Hepatocyte (in vitro differentiated cells): ENCODE measurements at regions not wholly inside any gene's neighbourhood (a gene's known extent, or its start where the extent isn't known, plus 50 kb on each side); places are given as distances from the start of the nearest gene placed in this dataset.

ENCODE experiments used
- DNase-seq: peaks from one replicate; pipeline ENCODE4 v3.0.0-alpha.2; 2016; ENCODE audit warnings: low spot score
- H2AFZ ChIP-seq: fragments of 200-600 bp; sonication (generic); 2 replicates; pipeline ENCODE4 v1.6.0; 2016; ENCODE audit warnings: antibody characterized with exemption, mild to moderate bottlenecking
- H3K27ac ChIP-seq: fragments of 200-600 bp; sonication (generic); 2 replicates; pipeline ENCODE4 v1.5.1; 2016; ENCODE audit warnings: mild to moderate bottlenecking
- H3K27me3 ChIP-seq: fragments of 200-600 bp; sonication (generic); 2 replicates; pipeline ENCODE4 v1.6.1; 2016
- H3K36me3 ChIP-seq: fragments of 200-600 bp; sonication (generic); replicated peaks from 2 replicates; pipeline ENCODE4 v1.5.1; 2016; ENCODE audit warnings: low read depth; ENCODE audit not compliant: insufficient read depth
- H3K4me1 ChIP-seq: fragments of 200-600 bp; sonication (generic); 2 replicates; pipeline ENCODE4 v1.5.1; 2016; ENCODE audit warnings: mild to moderate bottlenecking, moderate library complexity; ENCODE audit not compliant: insufficient read depth
- H3K4me2 ChIP-seq: fragments of 200-600 bp; sonication (generic); 2 replicates; pipeline ENCODE4 v1.6.0; 2016
- H3K4me3 ChIP-seq: fragments of 200-600 bp; sonication (generic); 2 replicates; pipeline ENCODE4 v1.5.1; 2016; ENCODE audit warnings: mild to moderate bottlenecking
- H3K79me2 ChIP-seq: fragments of 200-600 bp; sonication (generic); 2 replicates; pipeline ENCODE4 v1.6.0; 2017; ENCODE audit warnings: mild to moderate bottlenecking
- H3K9me2 ChIP-seq: fragments of 200-600 bp; sonication (generic); replicated peaks from 2 replicates; pipeline ENCODE4 v1.6.0; 2017; ENCODE audit warnings: mild to moderate bottlenecking; ENCODE audit not compliant: insufficient read depth
- H3K9me3 ChIP-seq: fragments of 200-600 bp; sonication (generic); 2 replicates; pipeline ENCODE4 v1.5.1; 2016; ENCODE audit warnings: low read depth, mild to moderate bottlenecking
- H4K20me1 ChIP-seq: fragments of 200-600 bp; sonication (generic); 2 replicates; pipeline ENCODE4 v1.6.0; 2016; ENCODE audit warnings: mild to moderate bottlenecking; ENCODE audit not compliant: insufficient read depth, poor library complexity, severe bottlenecking
- EZH2 ChIP-seq: fragments of 200-600 bp; sonication (generic); IDR thresholded peaks from 2 replicates; pipeline ENCODE4 v1.6.1; 2016; ENCODE audit warnings: antibody characterized with exemption, mild to moderate bottlenecking, borderline replicate concordance
- EZH2phosphoT487 ChIP-seq: fragments of 200-600 bp; sonication (generic); IDR thresholded peaks from one replicate; pipeline ENCODE4 v1.6.1; 2018; ENCODE audit warnings: antibody characterized with exemption, mild to moderate bottlenecking, low read depth, moderate library complexity; ENCODE audit not compliant: unreplicated experiment, severe bottlenecking
- WGBS: methylation state at CpG from one replicate; pipeline ENCODE4 v1.1.6; 2016; ENCODE audit warnings: low lambda C conversion rate; ENCODE audit errors: missing lambda C conversion rate; 5-methylcytosine and 5-hydroxymethylcytosine counted together
- TF ChIP-seq, protein P1 (sequence below): fragments of 200-600 bp; sonication (generic); IDR thresholded peaks from 2 replicates; pipeline ENCODE4 v1.5.1; 2016; ENCODE audit warnings: antibody characterized with exemption, mild to moderate bottlenecking; ENCODE audit not compliant: poor library complexity

DNA sequence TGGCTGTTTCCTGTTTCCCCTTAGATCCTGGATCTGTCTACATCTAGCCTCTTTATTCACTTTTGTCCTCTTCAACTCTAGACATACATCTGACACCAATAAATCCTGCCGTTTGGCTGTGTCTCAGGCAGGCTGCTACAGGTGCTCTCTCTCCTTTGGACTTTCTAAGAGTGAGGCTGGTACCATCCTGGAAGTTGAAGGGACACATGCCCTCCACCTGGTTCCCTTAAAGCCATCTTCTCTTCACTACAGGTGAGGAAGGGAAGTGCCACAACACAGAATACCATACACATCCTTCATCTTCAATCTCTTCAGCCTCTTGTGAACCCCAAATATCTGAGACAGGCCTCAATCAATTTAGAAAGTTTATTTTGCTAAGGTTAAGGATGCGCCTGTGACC, 137.9 kb downstream of the BACH1 start:
- no peaks in the 10 kb centered on the region for H3K9me3 ChIP-seq
- no peak overlapping the region for H3K4me3 ChIP-seq
- H3K36me3 ChIP-seq: no peaks in the 10 kb centered on the region
- DNase-seq: no peak
- H3K27ac ChIP-seq: no peak overlapping the region
- no peaks in the 10 kb centered on the region for H3K9me2 ChIP-seq
- H3K27me3 ChIP-seq: no peaks in the 10 kb centered on the region
- no peaks in the 10 kb centered on the region for H4K20me1 ChIP-seq
- no peak overlapping the region for H2AFZ ChIP-seq
- H3K79me2 ChIP-seq: no peaks in the 10 kb centered on the region
- TF ChIP-seq EZH2phosphoT487: no peak
- TF ChIP-seq, protein P1, sequence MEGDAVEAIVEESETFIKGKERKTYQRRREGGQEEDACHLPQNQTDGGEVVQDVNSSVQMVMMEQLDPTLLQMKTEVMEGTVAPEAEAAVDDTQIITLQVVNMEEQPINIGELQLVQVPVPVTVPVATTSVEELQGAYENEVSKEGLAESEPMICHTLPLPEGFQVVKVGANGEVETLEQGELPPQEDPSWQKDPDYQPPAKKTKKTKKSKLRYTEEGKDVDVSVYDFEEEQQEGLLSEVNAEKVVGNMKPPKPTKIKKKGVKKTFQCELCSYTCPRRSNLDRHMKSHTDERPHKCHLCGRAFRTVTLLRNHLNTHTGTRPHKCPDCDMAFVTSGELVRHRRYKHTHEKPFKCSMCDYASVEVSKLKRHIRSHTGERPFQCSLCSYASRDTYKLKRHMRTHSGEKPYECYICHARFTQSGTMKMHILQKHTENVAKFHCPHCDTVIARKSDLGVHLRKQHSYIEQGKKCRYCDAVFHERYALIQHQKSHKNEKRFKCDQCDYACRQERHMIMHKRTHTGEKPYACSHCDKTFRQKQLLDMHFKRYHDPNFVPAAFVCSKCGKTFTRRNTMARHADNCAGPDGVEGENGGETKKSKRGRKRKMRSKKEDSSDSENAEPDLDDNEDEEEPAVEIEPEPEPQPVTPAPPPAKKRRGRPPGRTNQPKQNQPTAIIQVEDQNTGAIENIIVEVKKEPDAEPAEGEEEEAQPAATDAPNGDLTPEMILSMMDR: no peak
- no peak for TF ChIP-seq EZH2
- no peaks in the 10 kb centered on the region for H3K4me1 ChIP-seq
- 91% methylated on average over 2 of the region's 2 CpGs for WGBS
- no peak overlapping the region for H3K4me2 ChIP-seq

DNA sequence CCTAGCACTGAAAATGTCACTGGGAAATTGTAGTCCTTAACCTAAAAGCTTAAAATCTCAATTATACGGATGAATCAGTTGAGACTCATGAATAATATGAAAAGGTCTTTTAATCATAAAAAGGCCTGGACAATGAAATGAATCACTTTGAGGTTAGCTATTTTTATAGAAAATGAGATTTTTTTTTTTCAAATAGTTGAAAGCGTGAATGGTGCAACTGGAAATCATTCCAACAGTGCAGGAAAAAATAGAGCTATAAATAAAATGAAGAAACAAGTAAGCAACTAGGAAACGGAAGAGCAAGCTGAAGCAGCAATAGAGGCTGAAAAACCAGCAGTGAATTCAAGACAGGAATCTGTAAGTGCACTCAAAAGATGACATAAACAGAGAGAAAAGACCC, 142.9 kb downstream of the BACH1 start:
- DNase-seq: no peak
- no peaks in the 10 kb centered on the region for H3K4me1 ChIP-seq
- 92% methylated on average over 3 of the region's 3 CpGs for WGBS
- no peak for TF ChIP-seq EZH2
- TF ChIP-seq EZH2phosphoT487: no peak
- TF ChIP-seq, protein P1: no peak
- no peaks in the 10 kb centered on the region for H3K9me2 ChIP-seq
- no peak overlapping the region for H2AFZ ChIP-seq
- no peaks in the 10 kb centered on the region for H3K36me3 ChIP-seq
- no peaks in the 10 kb centered on the region for H4K20me1 ChIP-seq
- H3K9me3 ChIP-seq: no peaks in the 10 kb centered on the region
- no peak overlapping the region for H3K4me3 ChIP-seq
- no peak overlapping the region for H3K4me2 ChIP-seq
- H3K79me2 ChIP-seq: no peaks in the 10 kb centered on the region
- no peak overlapping the region for H3K27ac ChIP-seq
- no peaks in the 10 kb centered on the region for H3K27me3 ChIP-seq

GRCh38 chr21:29443411-29444010, 144.8 kb downstream of the BACH1 start:
- Histone ChIP-seq H3K9me2 (no peaks in the 10 kb centered on the region), H3K27me3 (no peaks in the 10 kb centered on the region), H3K4me1 (no peaks in the 10 kb centered on the region), H3K9me3 (no peaks in the 10 kb centered on the region), H3K27ac (no peak overlapping the region), H2AFZ (no peak overlapping the region), H4K20me1 (no peaks in the 10 kb centered on the region), H3K4me2 (no peak overlapping the region), H3K79me2 (no peaks in the 10 kb centered on the region), H3K36me3 (no peaks in the 10 kb centered on the region), H3K4me3 (no peak overlapping the region)
- TF ChIP-seq EZH2phosphoT487 (no peak), EZH2 (no peak)
- TF ChIP-seq, protein P1: no peak
- no peak for DNase-seq
- WGBS: 89% methylated on average over 1 of the region's 1 CpG

GRCh38 chr21:29448766-29449165, 150.0 kb downstream of the BACH1 start:
- no peaks in the 10 kb centered on the region for H3K9me3 ChIP-seq
- H2AFZ ChIP-seq: no peak overlapping the region
- H4K20me1 ChIP-seq: no peaks in the 10 kb centered on the region
- H3K27me3 ChIP-seq: no peaks in the 10 kb centered on the region
- 88% methylated on average over 4 of the region's 4 CpGs for WGBS
- H3K79me2 ChIP-seq: no peaks in the 10 kb centered on the region
- no peak overlapping the region for H3K4me3 ChIP-seq
- no peaks in the 10 kb centered on the region for H3K4me1 ChIP-seq
- H3K36me3 ChIP-seq: no peaks in the 10 kb centered on the region
- H3K4me2 ChIP-seq: no peak overlapping the region
- no peak for TF ChIP-seq EZH2phosphoT487
- TF ChIP-seq EZH2: no peak
- TF ChIP-seq, protein P1: no peak
- no peak for DNase-seq
- H3K9me2 ChIP-seq: no peaks in the 10 kb centered on the region
- H3K27ac ChIP-seq: no peak overlapping the region
